SK-N-MC (cell line): ENCODE measurements at regions not wholly inside any gene's neighbourhood (a gene's known extent, or its start where the extent isn't known, plus 50 kb on each side); places are given as distances from the start of the nearest gene placed in this dataset.

Experiments used
- DNase-seq: peaks from one replicate; pipeline ENCODE4 v3.0.0-alpha.2; 2011; ENCODE audit warnings: low read depth, low spot score
- H3K27ac ChIP-seq: fragments of 200-600 bp; sonication (generic); 2 replicates; pipeline ENCODE4 v1.5.1; 2016; ENCODE audit warnings: mixed run types
- H3K36me3 ChIP-seq: fragments of 200-600 bp; sonication (generic); 2 replicates; pipeline ENCODE4 v1.6.1; 2017; ENCODE audit warnings: antibody characterized with exemption, low read length, mixed read lengths; ENCODE audit not compliant: insufficient read depth
- H3K4me3 ChIP-seq: fragments of 200-600 bp; sonication (generic); 2 replicates; pipeline ENCODE4 v1.5.1; 2016
- H3K9ac ChIP-seq: fragments of 200-600 bp; sonication (generic); 2 replicates; pipeline ENCODE4 v1.8.0; 2017; ENCODE audit warnings: mixed run types, mixed read lengths; ENCODE audit not compliant: insufficient read length
- H3K9me3 ChIP-seq: fragments of 200-600 bp; sonication (generic); 2 replicates; pipeline ENCODE4 v1.6.1; 2017; ENCODE audit warnings: low read depth, mild to moderate bottlenecking, antibody characterized with exemption, low read length, moderate library complexity, mixed read lengths
- EZH2 ChIP-seq: fragments of 200-600 bp; sonication (generic); IDR thresholded peaks from one replicate; pipeline ENCODE4 v1.6.1; 2017; ENCODE audit warnings: antibody characterized with exemption
- FOXP2 ChIP-seq: optimal IDR thresholded peaks from 2 replicates; pipeline ENCODE3; 2011; ENCODE audit warnings: mild to moderate bottlenecking, moderate library complexity; ENCODE audit not compliant: insufficient read depth; ENCODE audit errors: extremely low read length, control extremely low read depth
- POLR2AphosphoS5 ChIP-seq: IDR thresholded peaks from 2 replicates; pipeline ENCODE4 v1.6.1; 2012; ENCODE audit warnings: mild to moderate bottlenecking, low read depth, low read length, borderline replicate concordance

GRCh38 chr17:79534851-79535727 is 75.8 kb downstream of the RBFOX3 start:
- H3K4me3 ChIP-seq = no peak overlapping the region
- H3K27ac ChIP-seq = no peak overlapping the region
- H3K9ac ChIP-seq = no peak overlapping the region
- no peaks in the 10 kb centered on the region for H3K36me3 ChIP-seq
- no peak for DNase-seq
- TF ChIP-seq EZH2 (no peak), FOXP2 (no peak), POLR2AphosphoS5 (no peak)
- H3K9me3 ChIP-seq = no peaks in the 10 kb centered on the region

- no peak overlapping the region for H3K27ac ChIP-seq
- no peak for TF ChIP-seq FOXP2
- no peak for TF ChIP-seq POLR2AphosphoS5
- TF ChIP-seq EZH2 = no peak
- no peaks in the 10 kb centered on the region for H3K9me3 ChIP-seq
- H3K4me3 ChIP-seq = no peak overlapping the region
- no peak overlapping the region for H3K9ac ChIP-seq
- no peak for DNase-seq
- no peaks in the 10 kb centered on the region for H3K36me3 ChIP-seq
Observed at GRCh38 chr17:79534111-79534510, 76.7 kb downstream of the RBFOX3 start.

- Histone ChIP-seq H3K36me3 (no peaks in the 10 kb centered on the region), H3K27ac (no peak overlapping the region)
Observed at GRCh38 chr17:79533116-79533515, 77.7 kb downstream of the RBFOX3 start.

GRCh38 chr17:79532107-79532790 is 78.6 kb downstream of the RBFOX3 start:
- Histone ChIP-seq H3K9ac (no peak overlapping the region), H3K4me3 (no peak overlapping the region), H3K9me3 (no peaks in the 10 kb centered on the region), H3K27ac (no peak overlapping the region), H3K36me3 (no peaks in the 10 kb centered on the region)
- TF ChIP-seq EZH2 (no peak), POLR2AphosphoS5 (no peak), FOXP2 (no peak)
- DNase-seq = no peak

More at GRCh38 chr17:79533116-79533515, 77.7 kb downstream of the RBFOX3 start:
- DNase-seq = no peak
- Histone ChIP-seq H3K9ac (no peak overlapping the region), H3K9me3 (no peaks in the 10 kb centered on the region), H3K4me3 (no peak overlapping the region)
- TF ChIP-seq FOXP2 = no peak
- TF ChIP-seq POLR2AphosphoS5 = no peak
- no peak for TF ChIP-seq EZH2

- Histone ChIP-seq H3K27ac (no peak overlapping the region), H3K4me3 (no peak overlapping the region), H3K9ac (no peak overlapping the region), H3K36me3 (no peaks in the 10 kb centered on the region), H3K9me3 (no peaks in the 10 kb centered on the region)
- no peak for DNase-seq
- TF ChIP-seq EZH2 (no peak), FOXP2 (no peak), POLR2AphosphoS5 (no peak)
Observed at GRCh38 chr17:79531191-79532095, 79.4 kb downstream of the RBFOX3 start.

GRCh38 chr17:79530361-79531105 is 80.3 kb downstream of the RBFOX3 start:
- Histone ChIP-seq H3K9me3 (no peaks in the 10 kb centered on the region), H3K4me3 (no peak overlapping the region), H3K27ac (no peak overlapping the region), H3K9ac (no peak overlapping the region), H3K36me3 (no peaks in the 10 kb centered on the region)
- TF ChIP-seq EZH2 = no peak
- TF ChIP-seq POLR2AphosphoS5 = no peak
- TF ChIP-seq FOXP2 = no peak
- DNase-seq = no peak

- H3K36me3 ChIP-seq = no peaks in the 10 kb centered on the region
- no peak overlapping the region for H3K9ac ChIP-seq
- no peak overlapping the region for H3K27ac ChIP-seq
- no peak for DNase-seq
- TF ChIP-seq POLR2AphosphoS5 = no peak
- no peak for TF ChIP-seq FOXP2
- no peak for TF ChIP-seq EZH2
- H3K9me3 ChIP-seq = no peaks in the 10 kb centered on the region
- H3K4me3 ChIP-seq = no peak overlapping the region
Observed at GRCh38 chr17:79529661-79530081, 81.2 kb downstream of the RBFOX3 start.
